Ascending aorta (tissue), 2 donors: ENCODE measurements at regions not wholly inside any gene's neighbourhood (a gene's known extent, or its start where the extent isn't known, plus 50 kb on each side); places are given as distances from the start of the nearest gene placed in this dataset.
A peak's percentile ranks its signal among the peaks of the same experiment; 100 is the strongest.
"Not testable (repeated sequence)": the region's sequence is repeated elsewhere in the genome, so short reads cannot be mapped to it uniquely, and the experiment has no call there.

Source experiments
- DNase-seq, 2 donors: peaks; one replicate each; pipeline ENCODE4 v3.0.0-alpha.2; 2019; ENCODE audit warnings: low spot score in 2 of 2
- H3K27ac ChIP-seq, 2 donors: fragments of 200-600 bp; sonication (generic); one replicate each; pipeline ENCODE4 v1.5.1; 2016 to 2017; ENCODE audit warnings: mild to moderate bottlenecking in 1 of 2
- H3K27me3 ChIP-seq: fragments of 200-600 bp; sonication (generic); one replicate; pipeline ENCODE4 v1.5.1; 2017
- H3K36me3 ChIP-seq, 2 donors: fragments of 200-600 bp; sonication (generic); one replicate each; pipeline ENCODE4 v1.5.1; 2016
- H3K4me1 ChIP-seq, 2 donors: fragments of 200-600 bp; sonication (generic); one replicate each; pipeline ENCODE4 v1.5.1; 2016 to 2017; ENCODE audit warnings: mild to moderate bottlenecking in 1 of 2
- H3K4me3 ChIP-seq, 2 donors: fragments of 200-600 bp; sonication (generic); one replicate each; pipeline ENCODE4 v1.5.1; 2016 to 2017; ENCODE audit warnings: mild to moderate bottlenecking in 1 of 2
- H3K9me3 ChIP-seq, 2 donors: fragments of 200-600 bp; sonication (generic); one replicate each; pipeline ENCODE4 v1.5.1; 2016
- CTCF ChIP-seq, 3 experiments: fragments of 200-600 bp in 2 of 3; fragments of 450-650 bp in 1 of 3; sonication (generic) in 2 of 3; IDR thresholded peaks; one replicate each; pipeline ENCODE4 v1.5.1; 2016 to 2019; ENCODE audit warnings: antibody characterized with exemption in 3 of 3, mild to moderate bottlenecking in 1 of 3, moderate library complexity in 1 of 3
- intact Hi-C: fragments of 100-400 bp; cut with DNase I; formaldehyde crosslinking; loops from one replicate; pipeline ENCODE4 v1.15.1; 2023

GRCh38 chr15:67937153-67937761 lies 97.4 kb upstream of the RNU6-1 start:
- intact Hi-C loops, result no loop called here
- no peak overlapping the region for H3K4me3 ChIP-seq
- DNase-seq, result no peak
- H3K4me1 ChIP-seq, result no peaks in the 10 kb centered on the region
- no peak for TF ChIP-seq CTCF (IDR thresholded peaks at IDR 0.05)
- H3K27ac ChIP-seq, result no peak overlapping the region
- H3K36me3 ChIP-seq, result no peaks in the 10 kb centered on the region
- H3K9me3 ChIP-seq, result no peaks in the 10 kb centered on the region
- no peaks in the 10 kb centered on the region for H3K27me3 ChIP-seq

- not testable (repeated sequence) for H3K27ac ChIP-seq, H3K36me3 ChIP-seq
Observed at GRCh38 chr15:67939179-67939578, 99.3 kb upstream of the RNU6-1 start.

GRCh38 chr15:67939588-67940323 lies 99.9 kb upstream of the RNU6-1 start:
- intact Hi-C loops, DNase-seq, H3K9me3 ChIP-seq, H3K36me3 ChIP-seq, H3K27ac ChIP-seq, H3K4me3 ChIP-seq, H3K27me3 ChIP-seq: not testable (repeated sequence)
- peaks cover 0 to 10% of the 10 kb centered on the region in 2 donors for H3K4me1 ChIP-seq

More at GRCh38 chr15:67939179-67939578, 99.3 kb upstream of the RNU6-1 start:
- intact Hi-C loops, H3K4me1 ChIP-seq, H3K27me3 ChIP-seq, DNase-seq, H3K4me3 ChIP-seq, H3K9me3 ChIP-seq: not testable (repeated sequence)

- no peak overlapping the region for H3K4me3 ChIP-seq
- TF ChIP-seq CTCF (IDR thresholded peaks at IDR 0.05), result no peak
- no peaks in the 10 kb centered on the region for H3K27me3 ChIP-seq
- no peaks in the 10 kb centered on the region for H3K36me3 ChIP-seq
- intact Hi-C loops, result no loop called here
- DNase-seq, result no peak
- H3K4me1 ChIP-seq, result peaks cover 0 to 16% of the 10 kb centered on the region in 2 donors
- no peaks in the 10 kb centered on the region for H3K9me3 ChIP-seq
- peak overlapping the region in 1 of 2 donors; percentile 4 for H3K27ac ChIP-seq
Observed at GRCh38 chr15:67940324-67940719, 100.5 kb upstream of the RNU6-1 start.

- Histone ChIP-seq H3K36me3 (no peaks in the 10 kb centered on the region), H3K4me3 (no peak overlapping the region), H3K4me1 (peaks cover 1 to 29% of the 10 kb centered on the region in 2 donors), H3K27me3 (no peaks in the 10 kb centered on the region), H3K27ac (peak overlapping the region; percentile 21 to 45), H3K9me3 (no peaks in the 10 kb centered on the region)
- no peak for DNase-seq
- intact Hi-C loops, result loop anchor here (2.0 kb wide), 1 partner anchor 13 kb away; no protein-coding TSS in a partner anchor
- TF ChIP-seq CTCF (IDR thresholded peaks at IDR 0.05), result no peak
Observed at GRCh38 chr15:67941648-67942310, 101.9 kb upstream of the RNU6-1 start.

GRCh38 chr15:67943475-67943874 lies 103.6 kb upstream of the RNU6-1 start:
- peak overlapping the region; percentile 77 to 83 for H3K27ac ChIP-seq
- H3K9me3 ChIP-seq, result no peaks in the 10 kb centered on the region
- no peak for DNase-seq
- peaks cover 3 to 34% of the 10 kb centered on the region in 2 donors for H3K4me1 ChIP-seq
- TF ChIP-seq CTCF (IDR thresholded peaks at IDR 0.05), result no peak
- intact Hi-C loops, result loop anchor here (2.0 kb wide), 1 partner anchor 15 kb away; no protein-coding TSS in a partner anchor
- H3K4me3 ChIP-seq, result no peak overlapping the region
- no peaks in the 10 kb centered on the region for H3K36me3 ChIP-seq
- no peaks in the 10 kb centered on the region for H3K27me3 ChIP-seq
